Vagina (tissue), 2 donors: ENCODE measurements at regions not wholly inside any gene's neighbourhood (a gene's known extent, or its start where the extent isn't known, plus 50 kb on each side); places are given as distances from the start of the nearest gene placed in this dataset.

Experiments
- POLR2AphosphoS5 ChIP-seq, 2 donors: sonication (generic); formaldehyde crosslinking; IDR thresholded peaks; one replicate each; pipeline ENCODE4 v1.9.0; 2017; ENCODE audit warnings: antibody characterized with exemption in 2 of 2, mild to moderate bottlenecking in 2 of 2, low read depth in 1 of 2; ENCODE audit not compliant: insufficient read depth in 1 of 2
- TF ChIP-seq, protein P1 (sequence below), 3 experiments: fragments of 450-650 bp in 2 of 3; fragments of 200-600 bp in 1 of 3; sonication (generic) in 1 of 3; IDR thresholded peaks; one replicate each; pipeline ENCODE4 v1.5.1; 2017 to 2019; ENCODE audit warnings: antibody characterized with exemption in 3 of 3, mild to moderate bottlenecking in 2 of 3, moderate library complexity in 2 of 3

DNA sequence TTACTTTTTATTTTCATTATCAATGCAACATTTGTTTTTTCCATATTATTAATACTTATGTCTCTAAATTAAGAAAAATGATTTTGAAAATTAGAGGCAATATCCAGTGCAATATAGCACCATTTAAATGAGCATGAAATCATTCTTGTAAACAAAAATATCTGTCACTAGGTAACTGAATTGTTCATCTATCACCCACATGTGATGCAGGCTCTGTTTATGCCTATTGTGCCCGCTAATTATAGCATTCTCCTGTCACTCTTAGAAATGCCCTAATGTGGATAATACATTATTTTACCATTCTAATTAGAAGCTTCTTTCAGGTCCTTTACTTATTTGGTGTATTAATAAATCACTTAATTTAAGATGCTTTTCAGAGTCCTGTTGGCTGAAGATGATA is 1332.4 kb downstream of the AACS start:
- TF ChIP-seq POLR2AphosphoS5 (IDR thresholded peaks at IDR 0.05; ENCODE audit: insufficient read depth in 1 of 2, low read depth in 1 of 2), result no peak
- TF ChIP-seq, protein P1, sequence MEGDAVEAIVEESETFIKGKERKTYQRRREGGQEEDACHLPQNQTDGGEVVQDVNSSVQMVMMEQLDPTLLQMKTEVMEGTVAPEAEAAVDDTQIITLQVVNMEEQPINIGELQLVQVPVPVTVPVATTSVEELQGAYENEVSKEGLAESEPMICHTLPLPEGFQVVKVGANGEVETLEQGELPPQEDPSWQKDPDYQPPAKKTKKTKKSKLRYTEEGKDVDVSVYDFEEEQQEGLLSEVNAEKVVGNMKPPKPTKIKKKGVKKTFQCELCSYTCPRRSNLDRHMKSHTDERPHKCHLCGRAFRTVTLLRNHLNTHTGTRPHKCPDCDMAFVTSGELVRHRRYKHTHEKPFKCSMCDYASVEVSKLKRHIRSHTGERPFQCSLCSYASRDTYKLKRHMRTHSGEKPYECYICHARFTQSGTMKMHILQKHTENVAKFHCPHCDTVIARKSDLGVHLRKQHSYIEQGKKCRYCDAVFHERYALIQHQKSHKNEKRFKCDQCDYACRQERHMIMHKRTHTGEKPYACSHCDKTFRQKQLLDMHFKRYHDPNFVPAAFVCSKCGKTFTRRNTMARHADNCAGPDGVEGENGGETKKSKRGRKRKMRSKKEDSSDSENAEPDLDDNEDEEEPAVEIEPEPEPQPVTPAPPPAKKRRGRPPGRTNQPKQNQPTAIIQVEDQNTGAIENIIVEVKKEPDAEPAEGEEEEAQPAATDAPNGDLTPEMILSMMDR (IDR thresholded peaks at IDR 0.05), result no peak
